Sigmoid colon (tissue), 6 donors: ENCODE measurements at regions not wholly inside any gene's neighbourhood (a gene's known extent, or its start where the extent isn't known, plus 50 kb on each side); places are given as distances from the start of the nearest gene placed in this dataset.

Experiments used
- DNase-seq: peaks from one replicate; pipeline ENCODE4 v3.0.0-alpha.2; 2019
- H3K27ac ChIP-seq, 4 donors: fragments of 200-600 bp; sonication (generic); one replicate each; pipeline ENCODE4 v1.5.1; 2016 to 2019; ENCODE audit warnings: mild to moderate bottlenecking in 1 of 4
- H3K27me3 ChIP-seq, 3 donors: fragments of 200-600 bp; sonication (generic); one replicate each; pipeline ENCODE4 v1.5.1; 2019; ENCODE audit warnings: mild to moderate bottlenecking in 1 of 3
- H3K36me3 ChIP-seq, 4 donors: fragments of 200-600 bp; sonication (generic); one replicate each; pipeline ENCODE4 v1.5.1; 2016 to 2019
- H3K4me1 ChIP-seq, 4 donors: fragments of 200-600 bp; sonication (generic); one replicate each; pipeline ENCODE4 v1.5.1; 2017 to 2019
- H3K4me3 ChIP-seq, 4 donors: fragments of 200-600 bp; sonication (generic); one replicate each; pipeline ENCODE4 v1.5.1; 2017 to 2019; ENCODE audit warnings: mild to moderate bottlenecking in 2 of 4, moderate library complexity in 1 of 4
- H3K9me3 ChIP-seq, 4 donors: fragments of 200-600 bp in 3 of 4; sonication (generic) in 3 of 4; one replicate each; pipeline versions ENCODE4 v1.5.1 to v1.6.1; 2013 to 2019
- EP300 ChIP-seq, 4 donors: sonication (generic); formaldehyde crosslinking; IDR thresholded peaks; one replicate each; pipeline ENCODE4 v1.6.1; 2017; ENCODE audit warnings: antibody characterized with exemption in 4 of 4
- POLR2A ChIP-seq, 2 donors: fragments of 450-650 bp; IDR thresholded peaks; one replicate each; pipeline ENCODE4 v1.6.1; 2016; ENCODE audit warnings: antibody characterized with exemption in 2 of 2, mild to moderate bottlenecking in 2 of 2, moderate library complexity in 2 of 2
- POLR2AphosphoS5 ChIP-seq, 4 donors: sonication (generic); formaldehyde crosslinking; IDR thresholded peaks; one replicate each; pipeline ENCODE4 v1.6.1; 2017; ENCODE audit warnings: antibody characterized with exemption in 4 of 4
- WGBS, 2 donors: extraction: QIAGEN DNeasy Blood & Tissue Kit; methylation state at CpG; one replicate each; pipeline ENCODE4 v1.1.7; 2013; 5-methylcytosine and 5-hydroxymethylcytosine counted together
- intact Hi-C: fragments of 100-400 bp; cut with DNase I; formaldehyde crosslinking; loops from one replicate; pipeline ENCODE4 v1.15.1; 2023
- TF ChIP-seq, protein P1 (sequence below), 4 experiments: fragments of 450-650 bp in 3 of 4; fragments of 200-600 bp in 1 of 4; IDR thresholded peaks; one replicate each; pipeline ENCODE4 v1.5.1; 2016 to 2019; ENCODE audit warnings: antibody characterized with exemption in 4 of 4, mild to moderate bottlenecking in 3 of 4, moderate library complexity in 2 of 4
- donor health status: healthy with polysubstance abuse.
- donor health status: healthy.

DNA sequence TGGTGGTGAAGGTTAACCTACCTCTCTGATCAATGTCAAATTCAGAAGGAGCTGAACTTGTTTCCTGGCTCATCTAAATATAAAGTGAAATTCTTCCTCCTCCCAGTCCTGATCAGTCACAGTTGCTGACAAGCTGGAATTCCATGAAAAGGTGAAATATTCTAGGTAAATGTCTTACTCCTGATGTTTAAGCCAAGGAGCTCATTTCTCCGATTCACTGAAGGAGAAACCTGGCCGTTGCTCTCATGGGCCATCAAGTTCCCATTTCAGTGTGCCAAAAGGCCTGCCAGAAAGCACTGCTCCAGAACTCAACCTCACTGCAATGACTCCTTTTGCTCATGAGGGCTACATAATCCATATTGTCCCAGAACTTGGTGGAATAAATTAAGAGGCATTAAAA lies 707.5 kb downstream of the GALC start:
- intact Hi-C loops = no loop called here
- peaks cover 0 to 4% (median 0%) of the 10 kb centered on the region in 4 donors for H3K9me3 ChIP-seq
- no peak overlapping the region for H3K27ac ChIP-seq
- no peak overlapping the region for H3K4me3 ChIP-seq
- no peaks in the 10 kb centered on the region for H3K4me1 ChIP-seq
- no peaks in the 10 kb centered on the region for H3K27me3 ChIP-seq
- no peak for DNase-seq
- 80 to 86% methylated on average over 2 of the region's 2 CpGs for whole genome bisulfite sequencing, 2 donors
- H3K36me3 ChIP-seq = no peaks in the 10 kb centered on the region
- TF ChIP-seq POLR2A (IDR thresholded peaks at IDR 0.05) = no peak
- TF ChIP-seq, protein P1, sequence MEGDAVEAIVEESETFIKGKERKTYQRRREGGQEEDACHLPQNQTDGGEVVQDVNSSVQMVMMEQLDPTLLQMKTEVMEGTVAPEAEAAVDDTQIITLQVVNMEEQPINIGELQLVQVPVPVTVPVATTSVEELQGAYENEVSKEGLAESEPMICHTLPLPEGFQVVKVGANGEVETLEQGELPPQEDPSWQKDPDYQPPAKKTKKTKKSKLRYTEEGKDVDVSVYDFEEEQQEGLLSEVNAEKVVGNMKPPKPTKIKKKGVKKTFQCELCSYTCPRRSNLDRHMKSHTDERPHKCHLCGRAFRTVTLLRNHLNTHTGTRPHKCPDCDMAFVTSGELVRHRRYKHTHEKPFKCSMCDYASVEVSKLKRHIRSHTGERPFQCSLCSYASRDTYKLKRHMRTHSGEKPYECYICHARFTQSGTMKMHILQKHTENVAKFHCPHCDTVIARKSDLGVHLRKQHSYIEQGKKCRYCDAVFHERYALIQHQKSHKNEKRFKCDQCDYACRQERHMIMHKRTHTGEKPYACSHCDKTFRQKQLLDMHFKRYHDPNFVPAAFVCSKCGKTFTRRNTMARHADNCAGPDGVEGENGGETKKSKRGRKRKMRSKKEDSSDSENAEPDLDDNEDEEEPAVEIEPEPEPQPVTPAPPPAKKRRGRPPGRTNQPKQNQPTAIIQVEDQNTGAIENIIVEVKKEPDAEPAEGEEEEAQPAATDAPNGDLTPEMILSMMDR (IDR thresholded peaks at IDR 0.05) = no peak
- TF ChIP-seq POLR2AphosphoS5 (IDR thresholded peaks at IDR 0.05) = no peak
- no peak for TF ChIP-seq EP300 (IDR thresholded peaks at IDR 0.05)

DNA sequence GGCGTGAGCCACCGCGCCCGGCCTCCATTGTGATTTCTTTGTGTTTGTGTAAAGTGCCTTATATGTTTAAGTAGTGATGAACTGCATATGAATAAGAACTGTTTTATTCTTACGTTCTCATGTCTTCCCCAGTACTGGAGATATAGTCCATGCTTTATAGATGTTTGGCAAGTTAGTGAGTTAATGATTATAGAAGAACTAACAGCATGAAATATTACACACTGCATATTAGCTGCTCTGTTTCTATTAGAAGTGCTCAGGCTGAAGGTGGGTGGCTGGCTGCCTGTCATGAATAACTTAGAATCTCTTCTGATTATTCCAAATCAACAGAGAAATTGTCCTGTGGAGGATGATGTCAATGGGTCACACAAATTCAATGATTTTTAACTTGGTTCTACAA lies 709.4 kb downstream of the GALC start:
- intact Hi-C loops = no loop called here
- H3K4me3 ChIP-seq = no peak overlapping the region
- no peaks in the 10 kb centered on the region for H3K9me3 ChIP-seq
- H3K27me3 ChIP-seq = no peaks in the 10 kb centered on the region
- no peaks in the 10 kb centered on the region for H3K36me3 ChIP-seq
- no peak for DNase-seq
- H3K4me1 ChIP-seq = no peaks in the 10 kb centered on the region
- WGBS, 2 donors = 81 to 89% methylated on average over 5 of the region's 5 CpGs
- no peak overlapping the region for H3K27ac ChIP-seq
- TF ChIP-seq, protein P1 (IDR thresholded peaks at IDR 0.05) = no peak
- TF ChIP-seq POLR2AphosphoS5 (IDR thresholded peaks at IDR 0.05) (no peak), POLR2A (IDR thresholded peaks at IDR 0.05) (no peak), EP300 (IDR thresholded peaks at IDR 0.05) (no peak)

DNA sequence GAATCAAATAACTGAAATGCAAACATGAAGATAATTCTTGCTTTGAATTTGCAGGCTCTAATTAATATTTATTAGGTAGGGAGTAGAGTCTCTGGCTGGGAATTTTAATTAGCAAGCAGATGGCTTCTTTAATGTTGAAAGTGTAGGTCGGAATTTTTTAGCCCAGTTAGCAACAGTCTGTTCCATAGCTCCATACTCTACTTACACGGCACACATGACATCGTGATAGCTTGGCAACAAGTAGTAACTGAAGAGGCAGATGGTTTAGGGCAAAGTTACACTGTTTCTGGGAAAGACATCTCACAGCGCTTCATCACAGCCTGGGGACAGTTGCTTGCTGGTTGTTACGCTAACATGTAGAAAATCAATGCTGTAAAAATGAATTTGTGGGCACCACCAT lies 710.7 kb downstream of the GALC start:
- H3K27me3 ChIP-seq = no peaks in the 10 kb centered on the region
- H3K4me1 ChIP-seq = no peaks in the 10 kb centered on the region
- intact Hi-C loops = no loop called here
- no peaks in the 10 kb centered on the region for H3K36me3 ChIP-seq
- WGBS, 2 donors = 80 to 91% methylated on average over 5 of the region's 5 CpGs
- H3K4me3 ChIP-seq = no peak overlapping the region
- no peak for DNase-seq
- no peak overlapping the region for H3K27ac ChIP-seq
- no peak for TF ChIP-seq EP300 (IDR thresholded peaks at IDR 0.05)
- TF ChIP-seq, protein P1 (IDR thresholded peaks at IDR 0.05) = no peak
- TF ChIP-seq POLR2AphosphoS5 (IDR thresholded peaks at IDR 0.05) = no peak
- TF ChIP-seq POLR2A (IDR thresholded peaks at IDR 0.05) = no peak
- no peaks in the 10 kb centered on the region for H3K9me3 ChIP-seq

DNA sequence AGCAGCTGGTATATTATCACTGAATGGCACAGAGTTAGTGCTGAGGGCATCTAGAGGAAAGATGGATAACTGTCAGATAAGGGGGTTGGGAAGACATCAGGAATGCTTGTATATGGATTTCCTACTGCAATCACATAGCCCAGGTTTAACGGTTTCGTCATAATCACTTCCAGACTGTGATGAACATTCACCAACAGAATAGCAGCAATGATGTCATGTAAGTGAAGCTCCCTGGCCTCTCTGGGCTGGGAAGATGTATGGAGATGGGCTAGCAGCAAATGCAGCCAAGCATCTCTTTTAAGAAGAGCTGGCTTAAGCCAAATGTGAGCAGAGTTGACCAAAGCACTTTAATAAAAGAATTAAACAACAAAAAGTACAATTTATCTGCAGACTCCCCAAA lies 714.6 kb downstream of the GALC start:
- H3K27ac ChIP-seq = no peak overlapping the region
- H3K36me3 ChIP-seq = no peaks in the 10 kb centered on the region
- WGBS, 2 donors = 84 to 92% methylated on average over 2 of the region's 2 CpGs
- no peaks in the 10 kb centered on the region for H3K4me1 ChIP-seq
- no peaks in the 10 kb centered on the region for H3K27me3 ChIP-seq
- H3K4me3 ChIP-seq = no peak overlapping the region
- no peak for TF ChIP-seq POLR2A (IDR thresholded peaks at IDR 0.05)
- no peak for TF ChIP-seq EP300 (IDR thresholded peaks at IDR 0.05)
- TF ChIP-seq POLR2AphosphoS5 (IDR thresholded peaks at IDR 0.05) = no peak
- TF ChIP-seq, protein P1 (IDR thresholded peaks at IDR 0.05) = no peak
- intact Hi-C loops = no loop called here
- no peaks in the 10 kb centered on the region for H3K9me3 ChIP-seq
- no peak for DNase-seq

DNA sequence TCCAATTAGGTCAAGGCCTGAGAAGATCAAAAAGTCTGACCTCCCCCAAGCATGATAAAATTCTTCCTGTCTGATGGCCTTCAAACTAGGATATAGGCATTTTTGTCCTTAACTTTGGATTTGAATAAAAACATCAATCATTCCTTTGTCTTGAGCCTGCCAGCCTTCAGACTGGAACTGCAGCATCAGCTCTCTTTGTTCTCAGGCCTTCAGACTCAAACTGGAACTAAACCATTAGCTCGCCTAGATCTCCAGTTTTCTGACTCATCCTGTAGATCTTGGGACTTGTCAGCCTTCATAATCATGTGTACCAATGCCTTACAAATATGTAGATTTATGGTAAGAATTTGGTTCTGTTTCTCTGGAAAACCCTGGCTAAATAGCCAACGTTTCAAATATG lies 721.7 kb downstream of the GALC start:
- no peak for DNase-seq
- Histone ChIP-seq H3K27me3 (no peaks in the 10 kb centered on the region), H3K36me3 (no peaks in the 10 kb centered on the region), H3K4me1 (no peaks in the 10 kb centered on the region), H3K27ac (no peak overlapping the region), H3K9me3 (no peaks in the 10 kb centered on the region), H3K4me3 (no peak overlapping the region)
- intact Hi-C loops = no loop called here
- TF ChIP-seq POLR2AphosphoS5 (IDR thresholded peaks at IDR 0.05) = no peak
- no peak for TF ChIP-seq POLR2A (IDR thresholded peaks at IDR 0.05)
- no peak for TF ChIP-seq EP300 (IDR thresholded peaks at IDR 0.05)
- TF ChIP-seq, protein P1 (IDR thresholded peaks at IDR 0.05) = no peak
- 29 to 71% methylated on average over 2 of the region's 2 CpGs for WGBS, 2 donors
